ENCODE measurements at regions not wholly inside any gene's neighbourhood (a gene's known extent, or its start where the extent isn't known, plus 50 kb on each side); places are given as distances from the start of the nearest gene placed in this dataset.

DNA sequence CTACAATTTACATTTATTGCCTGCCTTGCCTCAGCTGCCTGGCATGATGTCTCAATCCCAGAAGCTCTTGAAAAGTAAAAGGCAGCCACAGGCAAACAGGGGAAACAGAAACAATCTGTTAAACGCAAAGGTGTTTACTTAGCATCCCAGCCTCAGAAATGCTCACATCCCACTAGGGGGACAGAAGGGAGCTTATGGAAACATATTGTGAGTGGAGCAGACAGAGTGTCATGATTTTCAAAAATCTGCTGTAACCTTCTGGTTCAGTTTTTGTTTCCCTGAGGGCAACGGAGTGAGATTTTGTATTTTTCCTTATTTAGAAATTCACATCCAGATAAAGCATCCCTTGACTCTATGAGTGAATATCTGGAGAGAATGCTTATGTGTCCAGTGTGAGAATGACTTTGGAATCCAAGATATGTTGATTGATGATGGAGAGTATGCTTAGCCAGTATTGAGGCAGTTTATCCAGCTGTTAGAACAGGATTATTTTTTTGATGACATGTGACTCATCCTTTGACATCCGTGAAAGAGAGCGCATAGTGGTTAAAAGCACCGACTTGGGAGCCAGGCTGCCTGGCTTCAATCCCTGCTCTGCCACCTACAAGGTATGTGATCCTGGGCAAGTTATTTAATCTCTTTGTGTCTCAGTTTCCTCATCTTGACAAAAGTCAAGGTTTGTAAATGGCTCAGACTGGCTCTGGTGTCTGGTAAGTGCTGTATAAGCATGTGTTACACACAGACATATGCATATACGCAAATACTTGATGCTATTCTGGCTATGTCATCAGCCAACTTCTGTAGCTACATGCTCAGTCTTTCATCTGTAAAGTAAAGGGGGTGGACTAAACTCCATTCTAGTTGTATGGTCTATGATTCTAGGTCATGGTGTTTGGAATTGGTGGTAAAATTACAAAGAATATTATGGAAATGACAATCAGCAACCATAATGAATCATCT is 381.2 kb downstream of the RAPGEF2 start:
- intact Hi-C loops (cut with micrococcal nuclease; ENCODE audit: unreplicated experiment): no loop called here

DNA sequence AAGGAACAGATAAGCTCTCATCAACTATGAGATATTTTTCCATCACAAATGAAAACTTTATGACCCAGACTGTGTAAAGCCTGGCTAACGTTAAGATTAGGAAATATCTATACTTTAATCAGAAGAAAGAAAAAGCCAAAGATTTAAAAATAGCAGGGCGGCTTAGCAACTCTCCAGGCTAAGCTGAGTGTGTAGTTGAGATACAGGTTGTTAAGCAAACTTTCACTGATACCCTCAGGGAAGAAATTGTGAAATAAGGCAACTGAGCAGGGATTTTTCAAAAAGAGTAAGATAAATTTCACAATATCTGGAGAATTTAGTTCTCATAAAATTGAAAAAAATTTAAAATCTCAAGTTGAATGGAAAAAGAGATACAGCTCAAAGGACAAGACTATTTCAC is 382.0 kb downstream of the RAPGEF2 start:
- H3K27me3 ChIP-seq (replicated peaks in 1 of 2; ENCODE audit: control insufficient read depth in 2 of 2, insufficient read depth in 2 of 2, low read length in 1 of 2): no peaks in the 10 kb centered on the region; a peak in 1 of 4 replicates
- intact Hi-C loops (cut with micrococcal nuclease; ENCODE audit: unreplicated experiment) (loop anchor here (5.0 kb wide), 2 partner anchors 277 to 462 kb away; no protein-coding TSS in a partner anchor), in situ Hi-C loops (cut with MboI) (no loop called here)
- no peak overlapping the region for H3K27ac ChIP-seq (ENCODE audit: control insufficient read depth, insufficient read depth)
- no peaks in the 10 kb centered on the region for H3K9me3 ChIP-seq (replicated peaks; ENCODE audit: control insufficient read depth, insufficient read depth, low read length)
- TF ChIP-seq EP300 (IDR thresholded peaks at IDR 0.05; ENCODE audit: borderline replicate concordance in 1 of 2, control insufficient read depth in 1 of 2, low read depth in 2 of 2, low read length in 2 of 2): no peak
- no peak for TF ChIP-seq GATAD2B (conservative IDR thresholded peaks at IDR 0.05; ENCODE audit: low read depth)
- TF ChIP-seq CREB1 (IDR thresholded peaks at IDR 0.05; ENCODE audit: low read depth): no peak
- no peak for TF ChIP-seq SMC3 (IDR thresholded peaks at IDR 0.05; ENCODE audit: borderline replicate concordance, low read length)
- no peak for TF ChIP-seq MEF2B (IDR thresholded peaks at IDR 0.05; ENCODE audit: partially characterized antibody, poor library complexity, severe bottlenecking)
- no peak for TF ChIP-seq BMI1 (IDR thresholded peaks at IDR 0.05; ENCODE audit: borderline replicate concordance)
- TF ChIP-seq CBX5 (IDR thresholded peaks at IDR 0.05; ENCODE audit: low read depth): no peak
- TF ChIP-seq CHD1 (IDR thresholded peaks at IDR 0.05; ENCODE audit: low read depth, low read length): no peak
- TF ChIP-seq CHD2 (IDR thresholded peaks at IDR 0.05; ENCODE audit: borderline replicate concordance, low read depth, low read length): no peak
- no peak for TF ChIP-seq POLR2AphosphoS5 (IDR thresholded peaks at IDR 0.05; ENCODE audit: low read length)
- TF ChIP-seq ZNF24 (IDR thresholded peaks at IDR 0.05): no peak
- no peak for TF ChIP-seq JUND (IDR thresholded peaks at IDR 0.05; ENCODE audit: low read depth, low read length)
- TF ChIP-seq NR2F1 (conservative IDR thresholded peaks at IDR 0.05): no peak
- no peak for TF ChIP-seq TARDBP (IDR thresholded peaks at IDR 0.05; ENCODE audit: borderline replicate concordance)
- TF ChIP-seq CHD4 (IDR thresholded peaks at IDR 0.05): no peak
- TF ChIP-seq SMAD5 (IDR thresholded peaks at IDR 0.05; ENCODE audit: low read depth): no peak
- FAIRE-seq (no peak), ATAC-seq (no peak), DNase-seq (ENCODE audit: low read depth, low spot score) (no peak)
- POLR2A ChIA-PET: no interaction called here
- SMC1A ChIA-PET (ENCODE audit: uncharacterized antibody, unreplicated experiment): interaction anchor here (1.0 kb wide), 1 partner anchor 467 kb away, joined by 3 read pairs; no protein-coding TSS in a partner anchor
- H3K79me2 ChIP-seq (ENCODE audit: control insufficient read depth, insufficient read depth, low read length): no peaks in the 10 kb centered on the region
- no TSS peak for BruUV-seq (replicated peaks)
- H3K36me3 ChIP-seq (ENCODE audit: control insufficient read depth in 2 of 2, insufficient read depth in 2 of 2, low read length in 1 of 2): no peaks in the 10 kb centered on the region
- H3K4me3 ChIP-seq: no peak overlapping the region
- H4K20me1 ChIP-seq (ENCODE audit: control insufficient read depth, insufficient read depth): no peaks in the 10 kb centered on the region
- no peaks in the 10 kb centered on the region for H3K4me1 ChIP-seq (ENCODE audit: control insufficient read depth, insufficient read depth, low read length)
- H2AFZ ChIP-seq (ENCODE audit: control insufficient read depth, low read depth, low read length): no peak overlapping the region
- 5% methylated on average over 2 of the region's 2 CpGs for WGBS (ENCODE audit: insufficient coverage, insufficient replicate concordance, low lambda C conversion rate, missing lambda C conversion rate)
- CTCF ChIA-PET: interaction anchor here (2.3 kb wide), 1 partner anchor 10 kb away, joined by 7 read pairs; no protein-coding TSS in a partner anchor
- no peak overlapping the region for H3K4me2 ChIP-seq (ENCODE audit: control insufficient read depth, insufficient read depth)
- H3K9ac ChIP-seq (ENCODE audit: control insufficient read depth, insufficient read depth, low read length): no peak overlapping the region
- RAD21 ChIA-PET (ENCODE audit: unreplicated experiment): no interaction called here

More for the DNA sequence above, 381.2 kb downstream of the RAPGEF2 start:
- no peak overlapping the region for H2AFZ ChIP-seq (ENCODE audit: control insufficient read depth, low read depth, low read length)
- H4K20me1 ChIP-seq (ENCODE audit: control insufficient read depth, insufficient read depth): no peaks in the 10 kb centered on the region
- ChIA-PET SMC1A (ENCODE audit: uncharacterized antibody, unreplicated experiment) (no interaction called here), CTCF (interaction anchor here (0.7 to 2.3 kb wide), 2 partner anchors 11 to 1071 kb away, joined by 3 to 7 read pairs; no protein-coding TSS in a partner anchor), RAD21 (ENCODE audit: unreplicated experiment) (no interaction called here), POLR2A (interaction anchor here (0.7 kb wide), 1 partner anchor 13 kb away, joined by 3 read pairs; no protein-coding TSS in a partner anchor)
- H3K79me2 ChIP-seq (ENCODE audit: control insufficient read depth, insufficient read depth, low read length): no peaks in the 10 kb centered on the region
- H3K4me2 ChIP-seq (ENCODE audit: control insufficient read depth, insufficient read depth): no peak overlapping the region
- H3K9me3 ChIP-seq (replicated peaks; ENCODE audit: control insufficient read depth, insufficient read depth, low read length): no peaks in the 10 kb centered on the region
- no peaks in the 10 kb centered on the region for H3K4me1 ChIP-seq (ENCODE audit: control insufficient read depth, insufficient read depth, low read length)
- no TSS peak for BruUV-seq (replicated peaks)
- ATAC-seq: no peak
- H3K4me3 ChIP-seq: no peak overlapping the region
- TF ChIP-seq JUND (IDR thresholded peaks at IDR 0.05; ENCODE audit: low read depth, low read length) (no peak), NR2F1 (conservative IDR thresholded peaks at IDR 0.05) (no peak), SMARCA5 (IDR thresholded peaks at IDR 0.05) (no peak), SREBF2 (IDR thresholded peaks at IDR 0.05; ENCODE audit: low read length) (no peak), POLR2AphosphoS5 (IDR thresholded peaks at IDR 0.05; ENCODE audit: low read length) (no peak), YY1 (IDR thresholded peaks at IDR 0.05; ENCODE audit: low read depth, low read length) (no peak)
- H3K36me3 ChIP-seq (ENCODE audit: control insufficient read depth in 2 of 2, insufficient read depth in 2 of 2, low read length in 1 of 2): no peaks in the 10 kb centered on the region
- no peak for DNase-seq (ENCODE audit: low read depth, low spot score)
- FAIRE-seq: no peak
- in situ Hi-C loops (cut with MboI): no loop called here
- no peak overlapping the region for H3K27ac ChIP-seq (ENCODE audit: control insufficient read depth, insufficient read depth)
- H3K27me3 ChIP-seq (replicated peaks in 1 of 2; ENCODE audit: control insufficient read depth in 2 of 2, insufficient read depth in 2 of 2, low read length in 1 of 2): no peaks in the 10 kb centered on the region; a peak in 1 of 4 replicates
- no peak overlapping the region for H3K9ac ChIP-seq (ENCODE audit: control insufficient read depth, insufficient read depth, low read length)
- WGBS (ENCODE audit: insufficient coverage, insufficient replicate concordance, low lambda C conversion rate, missing lambda C conversion rate): 60% methylated on average over 6 of the region's 6 CpGs
